HEK293T (cell line): ENCODE measurements at regions not wholly inside any gene's neighbourhood (a gene's known extent, or its start where the extent isn't known, plus 50 kb on each side); places are given as distances from the start of the nearest gene placed in this dataset.

Experiments
- ARNT ChIP-seq: fragments of 450-650 bp; IDR thresholded peaks from 2 replicates; pipeline ENCODE4 v1.6.1; 2017; ENCODE audit warnings: mild to moderate bottlenecking
- BHLHE40 ChIP-seq: fragments of 450-650 bp; IDR thresholded peaks from 2 replicates; pipeline ENCODE4 v1.6.1; 2016; ENCODE audit warnings: mild to moderate bottlenecking, moderate library complexity, borderline replicate concordance
- CTBP1 ChIP-seq: fragments of 450-650 bp; IDR thresholded peaks from 2 replicates; pipeline ENCODE4 v1.6.1; 2016; ENCODE audit warnings: borderline replicate concordance
- FOXA1 ChIP-seq: fragments of 450-650 bp; IDR thresholded peaks from 2 replicates; pipeline ENCODE4 v1.6.1; 2016; ENCODE audit warnings: mild to moderate bottlenecking
- FOXK2 ChIP-seq: fragments of 450-650 bp; IDR thresholded peaks from 2 replicates; pipeline ENCODE4 v1.6.1; 2016; ENCODE audit warnings: mild to moderate bottlenecking
- FOXM1 ChIP-seq: fragments of 450-650 bp; IDR thresholded peaks from 2 replicates; pipeline ENCODE4 v1.6.1; 2017; ENCODE audit warnings: mild to moderate bottlenecking, borderline replicate concordance
- HDGF ChIP-seq: fragments of 450-650 bp; IDR thresholded peaks from 2 replicates; pipeline ENCODE4 v1.6.1; 2017; ENCODE audit warnings: antibody characterized with exemption, borderline replicate concordance
- LEF1 ChIP-seq: fragments of 450-650 bp; IDR thresholded peaks from 2 replicates; pipeline ENCODE4 v1.6.1; 2017; ENCODE audit warnings: mild to moderate bottlenecking, borderline replicate concordance
- SP1 ChIP-seq: fragments of 450-650 bp; IDR thresholded peaks from 2 replicates; pipeline ENCODE4 v1.6.1; 2017
- SUZ12 ChIP-seq: fragments of 450-650 bp; IDR thresholded peaks from 2 replicates; pipeline ENCODE4 v1.6.1; 2016; ENCODE audit warnings: mild to moderate bottlenecking
- TARDBP ChIP-seq: fragments of 450-650 bp; IDR thresholded peaks from 2 replicates; pipeline ENCODE4 v1.6.1; 2016
- ZNF384 ChIP-seq: fragments of 450-650 bp; IDR thresholded peaks from 2 replicates; pipeline ENCODE4 v1.6.1; 2016

DNA sequence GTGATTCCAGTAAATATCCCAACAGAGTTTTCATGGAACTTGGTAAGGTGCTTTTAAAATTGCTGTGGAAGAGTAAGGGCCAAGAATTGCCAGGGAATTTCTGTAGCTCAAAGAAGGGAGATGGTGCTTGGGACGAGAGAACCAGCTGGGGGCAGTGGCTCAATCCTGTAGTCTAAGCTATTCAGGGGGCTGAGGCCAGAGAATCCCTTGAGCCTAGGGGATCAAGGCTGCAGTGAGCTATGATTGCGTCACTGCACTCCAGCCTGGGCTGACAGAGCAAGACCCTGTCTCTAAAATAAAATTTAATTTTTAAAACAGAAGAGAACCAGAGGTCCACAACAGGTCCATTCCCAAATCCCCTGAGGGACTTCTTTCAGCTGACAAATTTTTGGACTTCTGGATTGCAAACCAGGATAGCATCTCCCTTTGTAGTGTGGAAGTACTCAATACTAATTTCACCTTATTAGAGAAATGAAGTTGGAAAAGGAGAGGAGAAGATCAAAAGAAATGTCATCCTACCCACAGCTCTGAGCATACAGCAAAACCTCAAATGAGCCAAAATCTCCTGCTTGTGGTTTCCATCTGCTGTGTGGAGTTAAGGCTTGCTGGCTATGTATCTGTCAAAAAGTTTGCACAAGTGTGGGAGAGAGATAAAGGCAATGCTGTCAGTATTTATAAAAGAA lies 59.2 kb upstream of the CLPB start:
- TF ChIP-seq BHLHE40 = no peak
- TF ChIP-seq FOXM1 = no peak
- no peak for TF ChIP-seq HDGF
- TF ChIP-seq ZNF384 = no peak
- TF ChIP-seq SP1 = no peak
- no peak for TF ChIP-seq SUZ12
- no peak for TF ChIP-seq FOXA1
- TF ChIP-seq LEF1 = no peak
- TF ChIP-seq CTBP1 = no peak
- no peak for TF ChIP-seq TARDBP
- no peak for TF ChIP-seq FOXK2
- TF ChIP-seq ARNT = no peak
